WTC11 (cell line): ENCODE measurements at regions not wholly inside any gene's neighbourhood (a gene's known extent, or its start where the extent isn't known, plus 50 kb on each side); places are given as distances from the start of the nearest gene placed in this dataset.

Experiments
- ATAC-seq: fragments of 200-7000 bp; cut with Tn5 transposase; 2 replicates; pipeline ENCODE4 v1.10.0; 2021; ENCODE audit warnings: mild to moderate bottlenecking, moderate library complexity
- CTCF ChIA-PET: fragments of 300-600 bp; sonication (Branson Sonifier 250); formaldehyde crosslinking; loops from one replicate; lab custom pipeline; 2021; ENCODE audit warnings: antibody characterized with exemption; lab: Charles Lee
- POLR2A ChIA-PET: fragments of 350-600 bp; sonication (Branson Sonifier 250); formaldehyde crosslinking; loops from one replicate; lab custom pipeline; 2021; ENCODE audit warnings: antibody characterized with exemption; lab: Charles Lee
- DNase-seq: peaks from one replicate; pipeline ENCODE4 v3.0.0; 2021; ENCODE audit warnings: low spot score
- H3K27ac Mint-ChIP-seq: 2 replicates; pipeline ENCODE4 v1.8.0; 2021; ENCODE audit warnings: mixed read lengths
- H3K27me3 Mint-ChIP-seq: 2 replicates; pipeline ENCODE4 v1.8.0; 2021; ENCODE audit warnings: low read depth, mild to moderate bottlenecking, moderate library complexity, mixed read lengths
- H3K36me3 Mint-ChIP-seq: 2 replicates; pipeline ENCODE4 v1.8.0; 2021; ENCODE audit warnings: mixed read lengths
- H3K4me1 Mint-ChIP-seq: 2 replicates; pipeline ENCODE4 v1.8.0; 2022; ENCODE audit warnings: mixed read lengths
- H3K4me3 Mint-ChIP-seq: 2 replicates; pipeline ENCODE4 v1.8.0; 2021; ENCODE audit warnings: mild to moderate bottlenecking, moderate library complexity, mixed read lengths
- H3K9me3 Mint-ChIP-seq: 2 replicates; pipeline ENCODE4 v1.8.0; 2021; ENCODE audit warnings: mixed read lengths
- ARID4B ChIP-seq: sonication (generic); formaldehyde crosslinking; IDR thresholded peaks from 2 replicates; pipeline ENCODE4 v1.8.0; 2023; ENCODE audit warnings: missing genetic modification reagents, mild to moderate bottlenecking, borderline replicate concordance
- CTCF ChIP-seq: fragments of 200-600 bp; IDR thresholded peaks from 2 replicates; pipeline ENCODE4 v1.8.0; 2022; ENCODE audit warnings: antibody characterized with exemption
- E2F1 ChIP-seq: sonication (generic); formaldehyde crosslinking; IDR thresholded peaks from 2 replicates; pipeline ENCODE4 v1.8.0; 2022; ENCODE audit warnings: mild to moderate bottlenecking, missing genetic modification reagents
- E2F4 ChIP-seq: sonication (generic); formaldehyde crosslinking; IDR thresholded peaks from 2 replicates; pipeline ENCODE4 v1.8.1; 2022; ENCODE audit warnings: low read depth, mild to moderate bottlenecking, moderate library complexity, missing genetic modification reagents, borderline replicate concordance
- ERG ChIP-seq: fragments of 250-450 bp; sonication (Bioruptor Pico); IDR thresholded peaks from 2 replicates; pipeline ENCODE4 v1.8.0; 2021; ENCODE audit warnings: mild to moderate bottlenecking
- NR1H2 ChIP-seq: sonication (generic); formaldehyde crosslinking; IDR thresholded peaks from 2 replicates; pipeline ENCODE4 v1.9.0; 2021; ENCODE audit warnings: mild to moderate bottlenecking, moderate library complexity, missing genetic modification reagents
- USF2 ChIP-seq: sonication (generic); formaldehyde crosslinking; IDR thresholded peaks from 2 replicates; pipeline ENCODE4 v1.8.1; 2023; ENCODE audit warnings: mild to moderate bottlenecking, missing genetic modification reagents, moderate library complexity
- ZNF121 ChIP-seq: sonication (generic); formaldehyde crosslinking; IDR thresholded peaks from 2 replicates; pipeline ENCODE4 v1.8.0; 2023; ENCODE audit warnings: missing genetic modification reagents
- ZNF317 ChIP-seq: sonication (generic); formaldehyde crosslinking; IDR thresholded peaks from 2 replicates; pipeline ENCODE4 v1.8.1; 2023; ENCODE audit warnings: low read depth, mild to moderate bottlenecking, moderate library complexity, missing genetic modification reagents, borderline replicate concordance
- ZNF416 ChIP-seq: fragments of 250-450 bp; sonication (Bioruptor Pico); IDR thresholded peaks from 2 replicates; pipeline ENCODE4 v1.9.0; 2021; ENCODE audit warnings: mild to moderate bottlenecking, inconsistent platforms
- ZNF425 ChIP-seq: fragments of 250-450 bp; sonication (Bioruptor Pico); conservative IDR thresholded peaks from 2 replicates; pipeline ENCODE4 v1.9.0; 2021; ENCODE audit warnings: mild to moderate bottlenecking
- ZNF512 ChIP-seq: sonication (generic); formaldehyde crosslinking; IDR thresholded peaks from 2 replicates; pipeline ENCODE4 v1.8.1; 2022; ENCODE audit warnings: missing genetic modification reagents, borderline replicate concordance
- ZNF532 ChIP-seq: fragments of 250-450 bp; sonication (Bioruptor Pico); IDR thresholded peaks from 2 replicates; pipeline ENCODE4 v1.9.0; 2021; ENCODE audit warnings: mild to moderate bottlenecking, borderline replicate concordance

GRCh38 chr3:194996746-194997145 lies 274.2 kb downstream of the XXYLT1 start (continued):
- TF ChIP-seq E2F1 (CRISPR knock-in tag): no peak

GRCh38 chr3:194998417-194998816 lies 272.5 kb downstream of the XXYLT1 start:
- CTCF ChIA-PET: interaction anchor here (1.4 kb wide), 1 partner anchor 13 kb away, joined by 5 read pairs; no protein-coding TSS in a partner anchor
- POLR2A ChIA-PET: no interaction called here
- ATAC-seq (no peak), DNase-seq (no peak)
- no peaks in the 10 kb centered on the region for H3K36me3 Mint-ChIP-seq
- H3K27me3 Mint-ChIP-seq: no peaks in the 10 kb centered on the region
- no peaks in the 10 kb centered on the region for H3K9me3 Mint-ChIP-seq
- no peak overlapping the region for H3K27ac Mint-ChIP-seq
- peaks cover 24% of the 10 kb centered on the region for H3K4me1 Mint-ChIP-seq
- H3K4me3 Mint-ChIP-seq: no peak overlapping the region
- TF ChIP-seq ZNF512 (CRISPR knock-in tag): no peak
- no peak for TF ChIP-seq E2F1 (CRISPR knock-in tag)
- no peak for TF ChIP-seq ZNF317 (CRISPR knock-in tag)
- no peak for TF ChIP-seq ARID4B
- TF ChIP-seq CTCF: no peak
- TF ChIP-seq NR1H2 (CRISPR knock-in tag): no peak
- TF ChIP-seq E2F4 (CRISPR knock-in tag): no peak
- TF ChIP-seq ZNF425: no peak
- TF ChIP-seq ZNF532 (CRISPR knock-in tag): no peak
- TF ChIP-seq ZNF416 (CRISPR knock-in tag): no peak
- TF ChIP-seq ERG (CRISPR knock-in tag): no peak
- no peak for TF ChIP-seq USF2
- no peak for TF ChIP-seq ZNF121 (CRISPR knock-in tag)
